ENCODE measurements at regions not wholly inside any gene's neighbourhood (a gene's known extent, or its start where the extent isn't known, plus 50 kb on each side); places are given as distances from the start of the nearest gene placed in this dataset.
"Not testable (repeated sequence)": the region's sequence is repeated elsewhere in the genome, so short reads cannot be mapped to it uniquely, and the experiment has no call there.

DNA sequence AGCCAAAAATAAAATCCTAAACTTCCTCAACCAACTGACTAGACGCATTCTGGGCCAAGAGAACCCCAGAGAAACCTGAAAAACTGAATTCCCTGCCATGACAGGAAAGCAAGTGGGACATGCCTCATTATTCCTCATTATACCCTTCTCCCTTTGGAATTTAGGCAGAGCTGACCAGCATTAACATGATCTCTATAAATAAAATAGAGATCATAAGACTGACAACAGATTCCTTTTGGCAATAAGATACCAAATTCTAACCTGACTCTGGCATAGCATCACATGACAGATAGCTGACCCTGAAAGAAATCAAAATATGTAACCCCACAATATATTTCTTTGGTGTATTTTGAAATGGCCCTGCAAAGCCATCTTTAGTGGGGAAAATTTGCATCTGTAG is 277.8 kb upstream of the SLC14A2 start:
- Histone ChIP-seq H3K27me3 (ENCODE audit: insufficient read depth, low read length) (no peaks in the 10 kb centered on the region), H3K9ac (ENCODE audit: low read depth, low read length) (no peak overlapping the region), H3K4me3 (ENCODE audit: low read length) (no peak overlapping the region), H3K27ac (ENCODE audit: low read length) (no peak overlapping the region), H3K36me3 (ENCODE audit: insufficient read depth, low read depth, low read length) (no peaks in the 10 kb centered on the region), H3K9me3 (ENCODE audit: insufficient read depth, low read depth, low read length) (no peaks in the 10 kb centered on the region), H3K4me1 (ENCODE audit: insufficient read depth, low read length) (no peaks in the 10 kb centered on the region)

DNA sequence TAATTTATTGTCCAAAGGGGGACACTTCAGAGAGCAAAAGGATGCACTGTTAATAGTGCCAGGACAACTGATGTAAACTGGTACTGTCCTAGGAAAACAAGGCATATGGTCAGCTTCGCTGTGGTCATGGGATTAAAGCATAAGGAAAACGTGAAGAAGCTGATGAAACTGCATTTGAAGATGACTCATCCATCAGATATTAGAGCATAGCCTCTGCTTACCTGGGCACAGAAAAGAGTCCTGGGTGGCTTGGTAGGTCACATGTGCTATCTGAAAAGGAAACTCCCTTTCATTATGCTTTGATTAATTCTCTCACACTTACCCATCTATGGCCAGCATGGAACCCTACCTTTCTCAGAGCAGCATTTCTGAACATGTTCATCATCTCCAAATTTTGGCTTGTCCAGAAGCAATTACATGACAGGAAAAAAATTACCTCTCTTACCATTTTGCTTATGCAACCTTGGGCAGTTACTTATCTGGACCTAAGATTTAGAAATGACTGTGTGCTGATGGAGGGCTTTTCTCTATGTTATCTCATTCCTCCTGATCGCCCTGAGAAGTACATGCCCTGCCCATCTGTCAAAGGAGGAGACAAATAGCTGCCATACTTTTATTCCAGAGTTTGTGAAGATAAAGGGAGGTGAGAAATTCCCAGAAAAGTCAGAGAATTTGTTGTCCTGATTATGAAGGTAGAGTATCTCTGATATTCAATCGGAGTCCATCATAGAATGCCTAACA is 275.3 kb upstream of the SLC14A2 start:
- H3K9me3 ChIP-seq (ENCODE audit: insufficient read depth, low read depth, low read length), result no peaks in the 10 kb centered on the region
- no peak overlapping the region for H3K9ac ChIP-seq (ENCODE audit: low read depth, low read length)
- 0 out of 2 replicates have a peak, but pooled peaks cover 2% of the 10 kb centered on the region for H3K4me1 ChIP-seq (ENCODE audit: insufficient read depth, low read length)
- no peaks in the 10 kb centered on the region for H3K27me3 ChIP-seq (ENCODE audit: insufficient read depth, low read length)
- H3K27ac ChIP-seq (ENCODE audit: low read length), result no peak overlapping the region
- H3K4me3 ChIP-seq (ENCODE audit: low read length), result no peak overlapping the region
- no peaks in the 10 kb centered on the region for H3K36me3 ChIP-seq (ENCODE audit: insufficient read depth, low read depth, low read length)

DNA sequence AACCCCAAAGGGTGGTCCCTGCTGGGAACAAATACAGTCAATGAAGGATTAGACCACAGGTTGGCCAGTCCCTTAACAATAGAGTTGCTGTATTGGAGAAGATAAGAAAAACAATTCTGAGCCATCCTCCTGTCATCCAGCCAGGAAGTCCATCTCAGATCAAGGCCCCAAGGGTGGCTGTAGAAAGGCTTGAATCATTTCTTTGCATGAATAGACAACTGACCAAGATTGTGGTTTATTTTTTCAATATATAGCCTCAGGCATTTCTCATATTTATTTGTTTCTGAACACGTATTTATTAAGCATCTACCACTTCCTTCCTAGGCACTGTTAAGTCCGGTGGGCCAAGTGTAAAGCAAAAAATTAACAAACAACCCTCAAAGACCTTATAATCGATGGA is 274.4 kb upstream of the SLC14A2 start:
- Histone ChIP-seq H3K9ac (ENCODE audit: low read depth, low read length) (no peak overlapping the region), H3K36me3 (ENCODE audit: insufficient read depth, low read depth, low read length) (no peaks in the 10 kb centered on the region), H3K4me1 (ENCODE audit: insufficient read depth, low read length) (0 out of 2 replicates have a peak, but pooled peaks cover 2% of the 10 kb centered on the region), H3K27ac (ENCODE audit: low read length) (no peak overlapping the region), H3K27me3 (ENCODE audit: insufficient read depth, low read length) (no peaks in the 10 kb centered on the region), H3K9me3 (ENCODE audit: insufficient read depth, low read depth, low read length) (no peaks in the 10 kb centered on the region), H3K4me3 (ENCODE audit: low read length) (no peak overlapping the region)

DNA sequence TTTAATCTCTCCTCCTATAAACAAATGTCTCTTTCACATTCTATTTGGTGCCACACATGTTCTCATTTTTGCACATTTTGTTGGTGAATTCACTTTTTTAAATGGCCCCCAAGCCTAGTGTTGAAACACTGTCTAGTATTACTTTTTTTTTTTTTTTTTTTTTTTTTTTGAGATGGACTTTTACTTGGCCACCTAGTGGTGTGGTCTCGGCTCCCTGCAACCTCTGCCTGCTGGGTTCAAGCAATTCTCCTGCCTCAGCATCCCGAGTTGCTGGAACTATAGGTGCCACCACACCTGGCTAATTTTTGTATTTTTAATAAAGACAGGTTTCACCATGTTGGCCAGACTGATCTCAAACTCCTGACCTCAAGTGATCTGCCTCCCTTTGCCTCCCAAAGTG is 273.8 kb upstream of the SLC14A2 start:
- Histone ChIP-seq H3K36me3 (ENCODE audit: insufficient read depth, low read depth, low read length) (no peaks in the 10 kb centered on the region), H3K9ac (ENCODE audit: low read depth, low read length) (no peak overlapping the region), H3K9me3 (ENCODE audit: insufficient read depth, low read depth, low read length) (no peaks in the 10 kb centered on the region), H3K4me3 (ENCODE audit: low read length) (no peak overlapping the region), H3K27ac (ENCODE audit: low read length) (no peak overlapping the region), H3K27me3 (ENCODE audit: insufficient read depth, low read length) (no peaks in the 10 kb centered on the region), H3K4me1 (ENCODE audit: insufficient read depth, low read length) (0 out of 2 replicates have a peak, but pooled peaks cover 2% of the 10 kb centered on the region)

DNA sequence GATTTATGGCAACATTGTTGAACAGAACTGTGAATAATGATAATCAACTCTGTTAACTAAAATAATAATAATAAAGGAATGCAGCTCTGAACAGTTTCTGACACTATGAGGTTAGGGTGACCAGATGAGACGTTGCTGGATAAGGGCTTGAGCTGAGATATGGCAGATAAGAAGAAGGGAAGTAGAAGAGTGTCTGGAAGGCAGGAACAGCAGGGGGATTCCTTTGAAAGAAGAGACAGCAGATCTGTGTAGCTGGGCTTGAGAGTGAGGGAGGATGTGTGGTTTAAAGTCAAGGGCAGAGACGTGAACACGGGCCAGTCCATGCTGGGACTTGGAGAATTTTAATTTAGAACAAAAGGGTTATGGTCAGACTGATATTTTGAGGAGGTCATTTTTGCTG is 273.1 kb upstream of the SLC14A2 start:
- Histone ChIP-seq H3K4me1 (ENCODE audit: insufficient read depth, low read length) (0 out of 2 replicates have a peak, but pooled peaks cover 2% of the 10 kb centered on the region), H3K27ac (ENCODE audit: low read length) (no peak overlapping the region), H3K27me3 (ENCODE audit: insufficient read depth, low read length) (no peaks in the 10 kb centered on the region), H3K36me3 (ENCODE audit: insufficient read depth, low read depth, low read length) (no peaks in the 10 kb centered on the region), H3K9ac (ENCODE audit: low read depth, low read length) (no peak overlapping the region), H3K9me3 (ENCODE audit: insufficient read depth, low read depth, low read length) (no peaks in the 10 kb centered on the region), H3K4me3 (ENCODE audit: low read length) (no peak overlapping the region)

DNA sequence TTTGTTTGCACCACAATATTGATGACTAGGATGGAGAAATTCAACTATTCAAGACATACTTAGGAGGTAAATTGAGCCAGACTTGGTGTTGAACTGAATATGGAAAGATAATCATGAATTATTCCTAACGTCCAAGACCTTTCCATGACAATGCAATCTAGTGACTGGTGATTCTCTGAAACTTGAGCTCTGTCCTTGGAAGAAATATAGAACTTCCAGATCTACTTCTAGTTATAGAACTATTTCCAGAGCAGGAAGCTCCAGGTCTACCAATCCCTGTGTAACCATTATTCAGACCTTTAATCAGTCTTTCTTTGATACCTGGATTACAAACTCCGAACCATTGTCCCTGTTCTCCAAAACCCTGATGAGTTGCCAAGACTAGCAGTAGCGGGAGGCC is 272.6 kb upstream of the SLC14A2 start:
- no peak overlapping the region for H3K9ac ChIP-seq (ENCODE audit: low read depth, low read length)
- no peak overlapping the region for H3K4me3 ChIP-seq (ENCODE audit: low read length)
- no peaks in the 10 kb centered on the region for H3K36me3 ChIP-seq (ENCODE audit: insufficient read depth, low read depth, low read length)
- no peaks in the 10 kb centered on the region for H3K27me3 ChIP-seq (ENCODE audit: insufficient read depth, low read length)
- H3K9me3 ChIP-seq (ENCODE audit: insufficient read depth, low read depth, low read length), result no peaks in the 10 kb centered on the region
- H3K4me1 ChIP-seq (ENCODE audit: insufficient read depth, low read length), result 0 out of 2 replicates have a peak, but pooled peaks cover 2% of the 10 kb centered on the region
- no peak overlapping the region for H3K27ac ChIP-seq (ENCODE audit: low read length)

DNA sequence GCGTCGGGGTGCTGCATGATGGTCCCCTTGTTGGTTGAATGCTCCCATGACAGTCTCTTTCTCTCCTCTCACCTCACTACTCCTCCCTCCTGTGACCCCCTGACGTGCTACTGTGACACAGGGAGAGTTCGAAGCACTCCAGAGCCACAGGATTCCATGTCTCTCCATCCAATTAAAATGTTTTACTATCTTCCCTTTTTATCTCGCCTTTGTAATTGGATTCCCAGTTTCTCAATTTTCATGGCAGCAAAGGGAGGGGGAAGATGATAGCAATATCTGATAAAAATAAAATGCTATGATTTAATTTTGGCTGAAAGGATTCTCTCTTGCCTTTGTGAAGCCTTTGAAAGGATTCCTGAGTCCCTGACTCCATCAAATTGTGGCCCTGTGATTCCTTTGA is 271.9 kb upstream of the SLC14A2 start:
- Histone ChIP-seq H3K27me3 (ENCODE audit: insufficient read depth, low read length) (no peaks in the 10 kb centered on the region), H3K27ac (ENCODE audit: low read length) (no peak overlapping the region), H3K4me3 (ENCODE audit: low read length) (no peak overlapping the region), H3K9me3 (ENCODE audit: insufficient read depth, low read depth, low read length) (no peaks in the 10 kb centered on the region), H3K9ac (ENCODE audit: low read depth, low read length) (no peak overlapping the region), H3K4me1 (ENCODE audit: insufficient read depth, low read length) (0 out of 2 replicates have a peak, but pooled peaks cover 2% of the 10 kb centered on the region), H3K36me3 (ENCODE audit: insufficient read depth, low read depth, low read length) (no peaks in the 10 kb centered on the region)

DNA sequence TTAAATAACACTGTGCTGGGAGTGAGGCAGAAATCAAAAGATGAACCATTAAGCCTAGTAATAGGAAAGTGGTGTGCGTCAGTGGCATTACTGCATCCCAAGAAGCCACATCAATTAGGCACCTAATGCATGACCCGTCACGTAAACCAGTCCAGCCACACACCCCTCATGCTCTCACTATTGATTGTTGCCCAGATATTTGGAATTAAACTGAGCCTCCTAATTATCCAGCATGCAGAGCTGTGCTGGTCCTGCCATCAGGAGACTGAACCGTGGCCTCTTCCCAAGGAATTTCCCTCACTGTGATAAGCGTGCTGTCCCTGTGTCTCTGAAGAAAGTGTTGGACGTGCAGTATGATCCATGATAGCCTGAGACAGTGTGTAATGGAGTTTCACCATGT is 270.6 kb upstream of the SLC14A2 start:
- not testable (repeated sequence) for H3K4me1 ChIP-seq (ENCODE audit: insufficient read depth, low read length); H3K27ac ChIP-seq (ENCODE audit: low read length); H3K36me3 ChIP-seq (ENCODE audit: insufficient read depth, low read depth, low read length)

DNA sequence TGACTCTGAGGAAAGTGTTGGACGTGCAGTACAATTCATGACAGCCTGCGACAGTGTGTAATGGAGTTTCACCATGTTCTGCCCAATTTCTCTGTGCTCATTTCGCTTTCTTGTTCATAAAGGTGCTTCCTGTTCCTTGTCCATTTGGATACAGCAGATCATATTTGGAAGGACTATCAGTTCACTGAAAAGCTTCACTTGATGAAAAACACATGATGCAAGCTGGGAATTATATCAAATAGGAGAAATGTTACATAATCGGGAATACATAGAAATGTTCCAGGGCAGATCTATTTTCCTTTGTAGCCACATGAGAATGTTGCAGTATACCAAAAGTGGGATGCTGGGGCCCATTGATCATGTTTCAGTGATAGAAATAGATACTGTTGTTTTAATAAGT is 266.3 kb upstream of the SLC14A2 start:
- H3K27me3 ChIP-seq (ENCODE audit: insufficient read depth, low read length), result no peaks in the 10 kb centered on the region

More for the DNA sequence above, 270.6 kb upstream of the SLC14A2 start:
- not testable (repeated sequence) for H3K9ac ChIP-seq (ENCODE audit: low read depth, low read length); H3K4me3 ChIP-seq (ENCODE audit: low read length); H3K27me3 ChIP-seq (ENCODE audit: insufficient read depth, low read length); H3K9me3 ChIP-seq (ENCODE audit: insufficient read depth, low read depth, low read length)

DNA sequence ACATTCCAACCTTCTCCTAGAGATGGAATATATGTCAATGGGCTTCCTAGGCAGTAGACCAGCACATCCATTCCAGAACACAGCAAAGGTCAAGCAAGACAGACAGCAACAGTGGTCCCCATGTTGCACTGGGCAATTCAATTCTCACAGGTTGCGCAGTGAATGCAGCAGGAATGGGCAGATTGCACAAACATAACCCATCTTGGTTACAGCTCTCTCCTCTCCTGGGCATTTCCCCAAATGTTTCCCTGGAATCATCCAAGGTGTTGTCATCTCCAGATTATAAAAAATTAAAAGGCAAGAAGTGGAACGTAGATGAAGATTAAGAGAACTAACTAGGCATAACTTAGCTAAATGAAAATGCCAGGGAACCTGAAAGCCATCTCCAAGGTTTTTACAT is 265.8 kb upstream of the SLC14A2 start:
- Histone ChIP-seq H3K36me3 (ENCODE audit: insufficient read depth, low read depth, low read length) (no peaks in the 10 kb centered on the region), H3K9me3 (ENCODE audit: insufficient read depth, low read depth, low read length) (no peaks in the 10 kb centered on the region), H3K4me1 (ENCODE audit: insufficient read depth, low read length) (no peaks in the 10 kb centered on the region), H3K27ac (ENCODE audit: low read length) (no peak overlapping the region), H3K9ac (ENCODE audit: low read depth, low read length) (no peak overlapping the region), H3K4me3 (ENCODE audit: low read length) (no peak overlapping the region), H3K27me3 (ENCODE audit: insufficient read depth, low read length) (no peaks in the 10 kb centered on the region)

More for the DNA sequence above, 266.3 kb upstream of the SLC14A2 start:
- no peaks in the 10 kb centered on the region for H3K36me3 ChIP-seq (ENCODE audit: insufficient read depth, low read depth, low read length)
- H3K27ac ChIP-seq (ENCODE audit: low read length), result no peak overlapping the region
- no peak overlapping the region for H3K9ac ChIP-seq (ENCODE audit: low read depth, low read length)
- H3K4me1 ChIP-seq (ENCODE audit: insufficient read depth, low read length), result no peaks in the 10 kb centered on the region
- H3K9me3 ChIP-seq (ENCODE audit: insufficient read depth, low read depth, low read length), result no peaks in the 10 kb centered on the region
- H3K4me3 ChIP-seq (ENCODE audit: low read length), result no peak overlapping the region

DNA sequence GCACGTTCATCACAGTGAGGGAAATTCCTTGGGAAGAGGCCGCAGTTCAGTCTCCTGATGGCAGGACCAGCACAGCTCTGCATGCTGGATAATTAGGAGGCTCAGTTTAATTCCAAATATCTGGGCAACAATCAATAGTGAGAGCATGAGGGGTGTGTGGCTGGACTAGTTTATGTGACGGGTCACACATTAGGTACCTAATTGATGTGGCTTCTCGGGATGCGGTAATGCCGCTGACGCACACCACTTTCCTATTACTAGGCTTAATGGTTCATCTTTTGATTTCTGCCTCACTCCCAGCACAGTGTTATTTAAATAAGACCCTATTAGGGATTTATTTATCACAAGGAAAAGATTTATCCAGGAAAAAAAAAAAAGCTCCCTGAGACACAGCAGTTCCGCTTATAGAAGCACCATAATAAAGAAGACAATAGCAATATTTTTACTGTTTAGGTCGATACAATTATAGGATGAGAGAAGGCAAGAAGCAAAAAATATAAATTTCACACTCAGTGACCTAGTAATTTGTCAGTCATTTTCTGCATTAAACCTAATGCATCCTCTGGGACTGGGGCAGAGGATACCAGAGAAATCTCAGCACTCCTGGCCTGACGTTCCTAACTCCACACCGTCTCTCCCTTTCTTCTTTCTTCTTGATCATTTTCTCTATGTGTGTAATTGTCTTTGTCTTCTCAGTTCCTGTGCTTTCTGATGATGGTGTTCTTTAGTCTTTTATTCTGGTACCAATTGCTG is 264.7 kb upstream of the SLC14A2 start:
- no peaks in the 10 kb centered on the region for H3K36me3 ChIP-seq (ENCODE audit: insufficient read depth, low read depth, low read length)
- no peak overlapping the region for H3K4me3 ChIP-seq (ENCODE audit: low read length)
- no peaks in the 10 kb centered on the region for H3K4me1 ChIP-seq (ENCODE audit: insufficient read depth, low read length)
- no peak overlapping the region for H3K27ac ChIP-seq (ENCODE audit: low read length)
- no peaks in the 10 kb centered on the region for H3K9me3 ChIP-seq (ENCODE audit: insufficient read depth, low read depth, low read length)
- H3K27me3 ChIP-seq (ENCODE audit: insufficient read depth, low read length), result no peaks in the 10 kb centered on the region
- no peak overlapping the region for H3K9ac ChIP-seq (ENCODE audit: low read depth, low read length)

DNA sequence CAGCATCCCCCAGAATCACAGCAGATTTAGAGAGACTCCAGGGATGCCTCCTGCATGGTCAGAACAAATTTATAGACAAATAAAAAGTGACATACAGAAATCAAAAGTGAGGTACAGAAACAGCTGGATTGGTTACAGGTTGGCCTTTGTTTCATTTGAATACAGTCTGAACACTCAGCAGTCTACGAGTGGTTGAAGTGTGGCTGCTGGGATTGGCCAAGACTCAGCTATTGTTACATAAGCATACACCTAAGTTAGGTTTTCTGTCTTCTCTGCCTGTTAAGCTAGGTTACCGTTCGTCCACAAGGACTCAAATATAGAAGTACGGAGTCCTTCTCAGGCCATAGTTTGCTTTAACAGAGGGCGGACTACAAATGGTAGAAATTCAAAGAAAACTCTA is 262.4 kb upstream of the SLC14A2 start:
- no peak overlapping the region for H3K4me3 ChIP-seq (ENCODE audit: low read length)
- H3K9ac ChIP-seq (ENCODE audit: low read depth, low read length), result no peak overlapping the region
- H3K4me1 ChIP-seq (ENCODE audit: insufficient read depth, low read length), result no peaks in the 10 kb centered on the region
- no peaks in the 10 kb centered on the region for H3K9me3 ChIP-seq (ENCODE audit: insufficient read depth, low read depth, low read length)
- no peak overlapping the region for H3K27ac ChIP-seq (ENCODE audit: low read length)
- no peaks in the 10 kb centered on the region for H3K27me3 ChIP-seq (ENCODE audit: insufficient read depth, low read length)
- H3K36me3 ChIP-seq (ENCODE audit: insufficient read depth, low read depth, low read length), result no peaks in the 10 kb centered on the region

Data from iPS-20b (cell line).